RWPE1 (cell line): ENCODE measurements at regions not wholly inside any gene's neighbourhood (a gene's known extent, or its start where the extent isn't known, plus 50 kb on each side); places are given as distances from the start of the nearest gene placed in this dataset.

Experiments
- CTCF ChIA-PET: fragments of 350-600 bp; sonication (Branson Sonifier 250); formaldehyde crosslinking; extraction: SDS; loops from one replicate; lab custom pipeline; 2021; lab: Yijun Ruan, JAX
- POLR2A ChIA-PET: fragments of 400-600 bp; formaldehyde crosslinking; extraction: SDS; loops from one replicate; lab custom pipeline; 2020; ENCODE audit warnings: antibody characterized with exemption; ENCODE audit not compliant: low non-redundant PET; lab: Yijun Ruan, JAX
- DNase-seq: peaks from one replicate; pipeline ENCODE4 v3.0.0; 2012; ENCODE audit warnings: low spot score
- H3K27ac ChIP-seq: fragments of 450-650 bp; 2 replicates; pipeline ENCODE4 v1.5.1; 2017
- CTCF ChIP-seq: fragments of 450-650 bp; conservative IDR thresholded peaks from 2 replicates; pipeline ENCODE4 v1.5.1; 2017; ENCODE audit warnings: low read depth, mild to moderate bottlenecking

DNA sequence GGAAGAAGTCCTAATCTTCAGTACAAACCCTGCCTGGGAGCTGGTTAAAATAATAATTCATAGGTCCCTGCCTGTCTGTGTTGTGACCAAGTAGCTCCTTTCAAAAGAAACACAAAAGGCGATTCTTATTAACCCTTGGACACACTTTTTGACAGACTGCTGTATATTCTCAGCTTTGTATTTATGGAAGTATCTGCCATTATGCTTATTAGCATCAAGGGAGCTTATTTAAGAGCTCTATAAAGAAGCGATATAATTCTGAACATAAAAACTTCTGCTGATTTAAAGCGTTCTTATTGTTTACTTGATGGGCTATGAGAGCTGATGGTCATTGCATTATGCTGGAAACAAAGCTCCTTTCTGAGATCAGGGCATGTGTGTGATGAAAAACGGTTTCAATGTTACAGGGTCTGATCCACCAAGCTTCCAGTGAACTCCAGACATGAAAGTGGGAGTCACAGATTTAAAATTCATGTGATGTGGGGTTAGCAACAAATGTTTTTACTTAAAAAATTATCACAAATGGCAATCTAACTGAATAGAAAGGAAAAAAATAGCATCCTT, 181.8 kb upstream of the PDE10A start:
- ChIA-PET POLR2A (no interaction called here), CTCF (interaction anchor here (0.6 to 1.3 kb wide), 2 partner anchors 405 to 903 kb away, joined by 3 to 4 read pairs; no protein-coding TSS in a partner anchor)
- no peak for DNase-seq
- no peak for TF ChIP-seq CTCF
- no peak overlapping the region for H3K27ac ChIP-seq

GRCh38 chr6:165844232-165844631, 181.2 kb upstream of the PDE10A start:
- TF ChIP-seq CTCF, result no peak
- no peak overlapping the region for H3K27ac ChIP-seq
- ChIA-PET POLR2A (no interaction called here), CTCF (interaction anchor here (1.3 kb wide), 1 partner anchor 404 kb away, joined by 4 read pairs; no protein-coding TSS in a partner anchor)
- no peak for DNase-seq

GRCh38 chr6:165843568-165844113, 180.6 kb upstream of the PDE10A start:
- POLR2A ChIA-PET, result no interaction called here
- no peak for DNase-seq
- H3K27ac ChIP-seq, result no peak overlapping the region
- TF ChIP-seq CTCF, result no peak
- CTCF ChIA-PET, result no interaction called here

GRCh38 chr6:165843121-165843520, 180.1 kb upstream of the PDE10A start:
- H3K27ac ChIP-seq, result no peak overlapping the region
- CTCF ChIA-PET, result no interaction called here

DNA sequence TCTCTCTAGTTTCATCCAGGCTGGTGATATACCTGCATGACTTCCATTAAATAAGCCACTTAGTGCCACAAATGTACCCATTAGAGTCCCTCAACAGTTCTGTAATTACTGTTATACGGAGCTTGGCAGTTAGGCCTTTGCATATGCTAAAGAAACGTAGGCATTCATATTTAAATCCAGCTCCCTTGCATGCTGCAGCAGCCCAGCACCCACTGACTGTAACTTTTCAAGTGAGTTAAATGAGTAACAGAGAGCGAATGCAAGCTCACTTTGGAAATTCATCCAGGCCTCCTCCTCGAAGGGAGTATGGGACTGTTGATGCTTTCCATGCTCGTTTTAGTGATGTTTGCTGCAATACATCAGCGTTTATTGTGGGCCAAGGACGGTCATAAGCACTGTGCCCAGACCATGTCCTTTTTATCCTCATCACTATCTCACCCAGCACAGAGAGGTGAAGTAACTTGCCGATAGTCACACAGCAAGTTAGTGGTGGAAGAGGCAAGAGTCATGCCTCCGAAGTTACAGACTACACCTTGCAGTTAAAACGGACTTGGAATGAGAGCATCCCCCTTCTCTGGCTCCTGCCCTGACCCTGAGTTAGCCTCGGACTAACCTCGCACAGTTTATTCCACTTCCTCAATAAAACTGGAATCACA, 179.4 kb upstream of the PDE10A start:
- TF ChIP-seq CTCF, result no peak
- H3K27ac ChIP-seq, result no peak overlapping the region
- CTCF ChIA-PET, result interaction anchor here (0.6 kb wide), 1 partner anchor 425 kb away, joined by 3 read pairs; no protein-coding TSS in a partner anchor
- DNase-seq, result no peak
- POLR2A ChIA-PET, result no interaction called here

More at GRCh38 chr6:165843121-165843520, 180.1 kb upstream of the PDE10A start:
- no peak for TF ChIP-seq CTCF
- POLR2A ChIA-PET, result no interaction called here
- no peak for DNase-seq

DNA sequence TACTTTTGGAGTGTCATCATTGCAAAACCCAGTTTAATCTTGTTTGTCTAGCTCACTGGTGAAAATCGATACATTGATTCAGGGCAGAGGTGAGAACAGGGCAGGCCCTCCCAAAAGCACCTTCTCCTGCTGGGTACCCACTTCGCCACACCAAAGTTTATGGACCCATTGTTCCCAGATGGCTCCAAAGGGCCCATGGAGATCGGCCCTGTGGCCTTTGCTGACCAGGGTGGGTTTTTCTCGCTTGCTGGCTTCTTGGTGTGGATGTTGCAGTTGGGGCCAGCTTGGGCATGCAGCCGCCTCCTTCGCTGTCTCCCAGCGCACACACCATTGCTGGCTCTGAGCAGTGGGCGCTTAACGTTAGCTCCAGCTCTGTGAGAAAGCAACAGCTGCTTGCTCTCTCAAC, 178.1 kb upstream of the PDE10A start:
- no peak overlapping the region for H3K27ac ChIP-seq
- no peak for DNase-seq
- POLR2A ChIA-PET, result no interaction called here
- CTCF ChIA-PET, result interaction anchor here (0.6 kb wide), 1 partner anchor 14 kb away, joined by 5 read pairs; no protein-coding TSS in a partner anchor
- no peak for TF ChIP-seq CTCF
